Activated T-cell treated with anti-CD3 and anti-CD28 coated beads, Interleukin-2, amount 50 U/mL, for 72 hours (primary cell): ENCODE measurements at regions not wholly inside any gene's neighbourhood (a gene's known extent, or its start where the extent isn't known, plus 50 kb on each side); places are given as distances from the start of the nearest gene placed in this dataset.
A peak's percentile ranks its signal among the peaks of the same experiment; 100 is the strongest.

ENCODE experiments used
- ATAC-seq, 2 donors: fragments of 150-1000 bp; cut with Tn5 transposase; replicated peaks in 1 of 2; 2 replicates each; pipeline ENCODE4 v1.10.0; 2021; ENCODE audit warnings: moderate library complexity in 2 of 2, mild to moderate bottlenecking in 1 of 2
- DNase-seq, 2 donors: peaks; one replicate each; pipeline ENCODE4 v3.0.0; 2021 to 2022; ENCODE audit warnings: mixed read lengths in 1 of 2
- H3K27ac Mint-ChIP-seq: one replicate; pipeline ENCODE4 v1.8.0; 2022; ENCODE audit warnings: mild to moderate bottlenecking, moderate library complexity, mixed read lengths
- H3K27me3 Mint-ChIP-seq: one replicate; pipeline ENCODE4 v1.8.0; 2022; ENCODE audit warnings: low read depth, mixed read lengths
- H3K36me3 Mint-ChIP-seq, 2 donors: one replicate each; pipeline ENCODE4 v1.8.0; 2022; ENCODE audit warnings: mixed read lengths in 2 of 2, mild to moderate bottlenecking in 1 of 2; ENCODE audit not compliant: insufficient read depth in 2 of 2
- H3K4me1 Mint-ChIP-seq: one replicate; pipeline ENCODE4 v1.8.0; 2022; ENCODE audit warnings: low read depth, mixed read lengths
- H3K4me3 Mint-ChIP-seq, 2 donors: one replicate each; pipeline ENCODE4 v1.8.0; 2022; ENCODE audit warnings: mild to moderate bottlenecking in 2 of 2, mixed read lengths in 2 of 2, moderate library complexity in 2 of 2
- H3K9me3 Mint-ChIP-seq, 2 donors: one replicate each; pipeline ENCODE4 v1.8.0; 2022; ENCODE audit warnings: mixed read lengths in 2 of 2

- Mint-ChIP-seq H3K27me3 (no peaks in the 10 kb centered on the region), H3K27ac (peak overlapping the region; percentile 40)
Observed at GRCh38 chr17:77429969-77430752, 289.4 kb downstream of the SEC14L1 start.

GRCh38 chr17:77432034-77432661 lies 291.4 kb downstream of the SEC14L1 start:
- H3K4me3 Mint-ChIP-seq = peak overlapping the region; percentile 74 to 90
- H3K27ac Mint-ChIP-seq = peak overlapping the region; percentile 78
- no peaks in the 10 kb centered on the region for H3K27me3 Mint-ChIP-seq
- peaks cover 0 to 2% of the 10 kb centered on the region in 2 donors for H3K36me3 Mint-ChIP-seq
- ATAC-seq (no peak), DNase-seq (no peak)
- peaks cover 100% of the 10 kb centered on the region for H3K4me1 Mint-ChIP-seq
- no peaks in the 10 kb centered on the region for H3K9me3 Mint-ChIP-seq

More at GRCh38 chr17:77429969-77430752, 289.4 kb downstream of the SEC14L1 start:
- Mint-ChIP-seq H3K36me3 (peaks cover 0 to 2% of the 10 kb centered on the region in 2 donors), H3K4me1 (peaks cover 96% of the 10 kb centered on the region), H3K4me3 (no peak overlapping the region), H3K9me3 (no peaks in the 10 kb centered on the region)
- peak; percentile 86 for DNase-seq
- peak; percentile 33 to 40 for ATAC-seq

DNA sequence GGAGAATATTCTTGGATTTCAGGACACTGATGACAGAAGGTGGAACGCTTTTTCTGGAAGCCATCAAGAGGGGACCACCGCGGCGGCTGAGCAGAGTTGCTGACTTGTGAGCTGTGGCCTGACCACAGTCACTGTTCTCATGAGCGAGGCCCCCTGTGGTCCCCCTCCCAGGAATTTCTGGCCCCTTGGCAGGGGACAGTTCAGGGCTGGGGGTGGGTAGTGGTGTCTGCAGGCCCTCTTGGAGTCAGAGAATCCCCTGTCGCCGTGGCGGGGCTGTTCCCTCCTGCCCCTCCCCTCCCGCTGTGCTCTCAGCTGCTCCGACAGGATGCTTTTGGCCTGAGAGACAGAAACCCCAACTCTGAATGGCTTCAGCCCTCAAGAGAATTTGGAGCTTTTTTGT lies 292.0 kb downstream of the SEC14L1 start:
- Mint-ChIP-seq H3K27me3 (no peaks in the 10 kb centered on the region), H3K27ac (no peak overlapping the region), H3K4me3 (peak overlapping the region; percentile 74 to 90), H3K9me3 (no peaks in the 10 kb centered on the region), H3K4me1 (peaks cover 100% of the 10 kb centered on the region), H3K36me3 (peaks cover 0 to 2% of the 10 kb centered on the region in 2 donors)
- DNase-seq = no peak
- ATAC-seq = no peak

DNA sequence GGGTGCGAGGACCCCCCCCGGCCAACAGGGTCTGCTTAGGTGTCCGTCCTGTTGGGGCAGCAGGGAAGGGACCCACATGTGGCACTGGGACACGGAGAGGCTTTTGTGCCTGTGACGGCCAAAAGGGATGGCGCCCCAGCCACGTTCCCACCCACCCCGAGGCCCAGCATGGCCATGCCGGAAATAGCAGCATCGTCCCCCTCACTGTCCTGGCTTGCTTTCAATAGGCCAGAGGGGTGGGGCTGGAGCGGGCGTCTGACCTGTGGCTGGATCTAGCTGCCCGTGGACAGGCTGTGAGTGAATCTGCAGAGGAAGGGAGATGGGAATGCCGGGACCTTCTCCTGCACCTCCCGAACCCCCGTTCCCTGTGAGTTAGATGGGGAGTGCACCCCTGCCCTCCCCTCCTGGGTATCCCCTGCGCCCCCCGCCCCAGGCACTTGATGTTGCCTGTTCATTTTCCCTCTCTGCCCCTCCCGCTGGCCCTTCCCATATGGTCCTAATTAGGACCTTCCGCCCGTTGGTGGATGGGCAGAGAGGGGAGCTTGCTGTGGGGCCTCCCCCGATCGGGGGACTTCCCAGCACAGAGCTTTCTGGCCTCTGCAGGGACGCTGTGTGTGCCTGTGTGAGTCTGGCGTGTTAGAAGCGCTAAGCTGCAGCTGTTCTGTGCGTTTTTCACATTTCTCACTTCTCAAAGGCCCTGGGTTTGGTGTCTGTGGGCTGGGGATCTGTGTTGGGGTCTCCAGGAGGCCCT lies 292.8 kb downstream of the SEC14L1 start:
- Mint-ChIP-seq H3K4me1 (peaks cover 100% of the 10 kb centered on the region), H3K36me3 (peaks cover 0 to 2% of the 10 kb centered on the region in 2 donors), H3K27ac (peak overlapping the region; percentile 85), H3K27me3 (no peaks in the 10 kb centered on the region), H3K9me3 (no peaks in the 10 kb centered on the region), H3K4me3 (peak overlapping the region; percentile 87 to 90)
- ATAC-seq (peak; percentile 61 to 67), DNase-seq (peak in 1 of 2 donors; percentile 67)

GRCh38 chr17:77434136-77435114 lies 293.7 kb downstream of the SEC14L1 start:
- Mint-ChIP-seq H3K9me3 (no peaks in the 10 kb centered on the region), H3K27me3 (no peaks in the 10 kb centered on the region), H3K4me1 (peaks cover 100% of the 10 kb centered on the region), H3K27ac (peak overlapping the region; percentile 85), H3K4me3 (peak overlapping the region; percentile 87 to 90), H3K36me3 (peaks cover 0 to 2% of the 10 kb centered on the region in 2 donors)
- DNase-seq (no peak), ATAC-seq (peak; percentile 10 to 22)

DNA sequence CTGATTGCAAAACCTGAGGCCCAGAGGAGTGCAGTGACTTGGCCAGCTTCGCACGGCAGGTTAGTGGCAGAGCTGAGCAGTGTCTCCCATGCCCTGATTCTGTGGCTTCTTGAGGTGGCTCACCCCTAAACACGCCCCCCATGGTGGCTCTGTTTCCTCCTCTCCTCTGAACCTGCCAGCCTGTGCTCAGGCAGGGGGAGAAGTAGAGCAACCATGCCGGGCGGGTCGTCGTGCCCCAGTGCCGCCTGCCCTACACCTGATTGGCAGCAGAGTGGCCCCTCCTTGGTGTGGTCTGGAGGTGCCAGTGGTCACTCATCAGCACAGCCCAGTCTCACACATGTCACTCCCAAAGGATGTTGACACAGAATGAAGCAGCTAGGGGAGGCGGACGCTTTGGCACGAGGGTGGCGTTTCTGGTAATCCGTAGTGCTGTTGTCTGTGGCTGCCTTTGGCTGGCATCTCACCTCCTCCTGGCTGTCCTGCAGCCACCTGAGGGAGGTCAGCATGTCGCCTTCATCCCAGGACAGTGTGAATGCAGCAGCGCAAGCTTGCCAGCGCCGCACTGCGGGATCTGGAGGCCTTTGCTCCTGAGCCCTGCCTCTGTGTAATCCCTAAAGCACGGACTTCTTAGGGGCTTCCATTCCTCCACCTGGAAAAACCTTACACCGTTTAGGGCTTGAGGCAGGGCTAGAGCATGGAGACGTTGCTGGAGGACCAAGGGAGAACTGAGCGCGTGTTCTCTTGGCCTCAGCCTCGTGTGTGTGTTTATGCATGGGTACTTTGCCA lies 294.7 kb downstream of the SEC14L1 start:
- Mint-ChIP-seq H3K4me3 (peak overlapping the region; percentile 87 to 90), H3K9me3 (no peaks in the 10 kb centered on the region), H3K36me3 (peaks cover 0 to 2% of the 10 kb centered on the region in 2 donors), H3K27me3 (no peaks in the 10 kb centered on the region), H3K27ac (peak overlapping the region; percentile 25), H3K4me1 (peaks cover 100% of the 10 kb centered on the region)
- DNase-seq (peak in 1 of 2 donors; percentile 67), ATAC-seq (peak; percentile 59 to 68)

DNA sequence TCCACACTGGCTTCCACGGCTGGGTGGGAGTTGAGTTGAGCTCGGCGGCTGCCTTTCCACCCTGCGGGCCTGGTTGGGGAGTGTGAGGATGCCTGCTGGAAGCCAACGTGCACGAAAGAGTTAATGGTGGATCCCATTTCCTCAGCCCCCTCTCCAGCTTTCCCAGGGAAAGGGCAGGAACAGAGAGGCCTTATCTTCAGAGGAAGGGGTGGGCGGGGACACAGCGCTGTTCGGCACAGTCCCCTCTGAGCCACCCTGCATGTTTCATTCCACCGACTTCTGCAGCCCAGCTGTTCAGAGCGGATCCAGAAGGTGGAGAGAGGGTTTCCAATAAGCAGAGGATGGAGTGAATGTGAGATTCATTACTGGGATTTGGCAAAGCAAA lies 295.3 kb downstream of the SEC14L1 start:
- DNase-seq (no peak), ATAC-seq (no peak)
- no peaks in the 10 kb centered on the region for H3K27me3 Mint-ChIP-seq
- no peaks in the 10 kb centered on the region for H3K9me3 Mint-ChIP-seq
- H3K4me3 Mint-ChIP-seq = peak overlapping the region; percentile 87 to 90
- H3K4me1 Mint-ChIP-seq = peaks cover 100% of the 10 kb centered on the region
- peak overlapping the region; percentile 51 for H3K27ac Mint-ChIP-seq
- peaks cover 0 to 2% of the 10 kb centered on the region in 2 donors for H3K36me3 Mint-ChIP-seq

- Mint-ChIP-seq H3K4me3 (peak overlapping the region; percentile 76 to 90), H3K36me3 (peaks cover 0 to 2% of the 10 kb centered on the region in 2 donors), H3K27ac (peak overlapping the region; percentile 57), H3K4me1 (peaks cover 100% of the 10 kb centered on the region), H3K9me3 (no peaks in the 10 kb centered on the region), H3K27me3 (no peaks in the 10 kb centered on the region)
- DNase-seq = no peak
- no peak for ATAC-seq
Observed at GRCh38 chr17:77436481-77436880, 295.7 kb downstream of the SEC14L1 start.

DNA sequence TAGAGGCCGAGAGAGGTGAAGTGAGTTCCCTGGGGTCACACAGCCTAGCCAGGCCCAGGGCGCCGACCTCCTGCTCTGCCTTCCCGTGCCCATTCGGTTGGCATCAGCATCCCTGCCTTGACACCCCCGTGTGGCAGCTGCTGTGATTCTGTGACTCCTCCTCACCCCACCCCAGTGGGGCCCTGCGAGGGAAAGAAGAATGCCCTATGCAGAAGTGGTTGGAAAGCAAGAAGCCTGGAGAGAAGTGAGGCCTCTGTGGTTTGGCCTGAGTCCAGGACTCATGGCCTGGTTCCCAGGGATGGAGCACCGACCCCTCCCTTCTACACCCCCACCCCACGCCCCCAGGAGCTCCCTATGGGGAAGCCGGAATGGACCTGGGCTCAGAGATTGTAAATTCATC lies 296.2 kb downstream of the SEC14L1 start:
- DNase-seq (no peak), ATAC-seq (no peak)
- H3K9me3 Mint-ChIP-seq = no peaks in the 10 kb centered on the region
- peak overlapping the region; percentile 76 to 90 for H3K4me3 Mint-ChIP-seq
- H3K27me3 Mint-ChIP-seq = no peaks in the 10 kb centered on the region
- peaks cover 0 to 2% of the 10 kb centered on the region in 2 donors for H3K36me3 Mint-ChIP-seq
- no peak overlapping the region for H3K27ac Mint-ChIP-seq
- peaks cover 100% of the 10 kb centered on the region for H3K4me1 Mint-ChIP-seq

- H3K27ac Mint-ChIP-seq = no peak overlapping the region
- no peak for ATAC-seq
- no peaks in the 10 kb centered on the region for H3K27me3 Mint-ChIP-seq
- H3K4me1 Mint-ChIP-seq = peaks cover 100% of the 10 kb centered on the region
- peak overlapping the region; percentile 40 to 90 for H3K4me3 Mint-ChIP-seq
- H3K36me3 Mint-ChIP-seq = peaks cover 0 to 2% of the 10 kb centered on the region in 2 donors
- no peak for DNase-seq
- H3K9me3 Mint-ChIP-seq = no peaks in the 10 kb centered on the region
Observed at GRCh38 chr17:77437747-77438146, 297.0 kb downstream of the SEC14L1 start.

DNA sequence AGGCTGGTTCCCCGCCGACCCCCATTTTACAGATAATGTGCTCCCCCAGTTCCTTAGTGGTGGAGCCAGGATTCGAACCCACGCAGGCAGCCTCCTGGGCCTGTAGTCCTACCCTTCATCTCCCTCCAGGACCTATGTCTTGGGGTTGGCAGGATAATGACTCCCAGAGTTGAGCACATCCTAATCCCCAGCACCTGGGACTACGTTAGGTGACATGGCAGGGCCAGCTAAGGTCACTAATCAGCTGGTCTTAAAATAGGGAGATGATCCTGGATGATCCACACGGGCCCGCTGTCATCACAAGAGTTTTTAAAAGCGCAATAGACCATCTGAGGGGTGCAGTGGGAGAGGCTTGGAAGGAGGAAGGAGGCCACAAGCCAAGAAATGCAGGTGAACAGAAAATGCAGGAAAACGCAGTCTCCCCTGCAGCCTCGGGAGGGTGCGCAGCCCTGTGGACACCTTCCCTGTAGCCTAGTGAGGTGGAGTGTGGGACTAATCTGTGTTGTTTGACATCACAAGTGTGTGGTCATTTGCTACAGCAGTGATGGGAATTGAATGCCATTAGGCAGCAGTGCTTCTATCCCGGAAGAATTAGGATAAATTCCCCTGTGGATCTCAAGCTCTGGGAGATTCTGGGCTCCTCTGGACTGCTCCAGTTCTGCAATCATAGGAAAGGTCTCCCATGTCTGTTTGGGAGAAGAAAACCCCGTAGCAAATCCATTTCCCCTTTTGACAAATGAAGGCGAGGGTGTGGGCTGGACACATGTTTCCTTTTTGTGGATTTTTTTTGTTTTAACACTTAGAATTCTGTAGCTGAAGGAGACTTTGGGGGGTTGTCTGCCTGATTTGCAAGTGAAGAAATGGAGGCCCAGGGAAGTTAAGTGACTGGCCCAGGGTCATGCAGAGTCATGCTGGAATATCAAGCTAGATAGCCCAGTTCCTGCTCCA lies 297.7 kb downstream of the SEC14L1 start:
- ATAC-seq = no peak

More for the DNA sequence above, 297.7 kb downstream of the SEC14L1 start:
- Mint-ChIP-seq H3K4me1 (peaks cover 100% of the 10 kb centered on the region), H3K36me3 (peaks cover 2 to 3% of the 10 kb centered on the region in 2 donors), H3K9me3 (no peaks in the 10 kb centered on the region), H3K27ac (peak overlapping the region; percentile 35), H3K27me3 (no peaks in the 10 kb centered on the region), H3K4me3 (peak overlapping the region; percentile 69 to 90)
- DNase-seq = no peak
